ENCODE measurements at regions not wholly inside any gene's neighbourhood (a gene's known extent, or its start where the extent isn't known, plus 50 kb on each side); places are given as distances from the start of the nearest gene placed in this dataset.
"Not testable (repeated sequence)": the region's sequence is repeated elsewhere in the genome, so short reads cannot be mapped to it uniquely, and the experiment has no call there.

DNA sequence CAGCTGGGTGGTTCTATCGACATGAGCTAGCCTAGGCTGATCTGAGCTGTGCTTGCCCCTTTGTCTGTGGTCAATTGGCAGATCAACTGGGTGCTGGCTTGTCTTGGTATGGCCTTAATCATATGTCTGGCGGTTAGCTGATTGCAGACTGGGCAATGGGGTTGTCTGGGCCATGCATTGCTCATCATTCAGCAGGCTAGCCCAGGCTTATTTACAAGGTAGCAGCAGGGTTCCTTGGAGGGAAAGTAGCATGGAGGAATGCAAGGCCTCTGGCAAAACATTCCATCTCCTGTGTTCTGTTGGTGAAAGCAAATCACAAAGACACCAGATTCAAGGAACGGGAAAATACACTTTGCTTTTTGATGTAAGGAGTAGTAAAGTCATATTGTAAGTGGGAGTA is 84.0 kb upstream of the IVNS1ABP start:
- peak; percentile 44 for DNase-seq (ENCODE audit: low spot score)

DNA sequence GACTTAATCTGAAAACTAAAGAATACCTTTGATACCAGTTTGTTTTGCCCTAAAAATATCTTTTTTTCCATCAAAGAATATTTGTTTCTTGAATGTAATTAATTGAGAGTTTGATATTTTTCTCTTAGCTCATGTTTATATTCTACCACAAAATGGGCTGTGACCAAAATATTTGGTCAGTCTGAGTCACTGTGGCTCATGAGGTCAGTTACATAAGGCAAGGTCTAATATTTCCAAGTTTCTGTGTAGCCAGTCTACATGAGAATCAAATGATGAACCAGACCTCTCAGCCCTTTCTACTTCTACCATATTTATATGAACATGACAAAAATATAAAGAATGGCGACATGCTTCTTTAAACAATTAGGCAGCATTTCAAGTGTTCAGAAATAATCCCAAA is 83.0 kb upstream of the IVNS1ABP start:
- peak; percentile 26 for DNase-seq (ENCODE audit: low spot score)

DNA sequence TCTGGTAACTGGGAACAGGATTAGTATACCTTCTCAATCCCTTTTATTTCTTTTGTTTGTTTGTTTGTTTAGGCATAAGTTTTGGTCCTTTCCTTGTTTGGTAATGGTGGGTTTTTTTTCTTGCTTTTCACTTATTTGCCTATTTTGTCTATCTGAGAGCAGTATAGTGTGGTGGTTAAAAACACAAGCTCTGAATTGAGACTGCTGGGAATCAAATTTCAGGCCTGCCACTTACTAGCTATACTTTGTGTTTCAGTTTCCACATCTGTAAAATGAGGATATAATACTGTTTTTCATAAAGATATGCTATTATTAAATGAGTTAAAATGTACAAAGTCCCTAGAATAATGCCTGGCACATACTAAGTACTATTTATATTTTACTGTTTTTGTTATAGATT is 81.6 kb upstream of the IVNS1ABP start:
- no peak for DNase-seq (ENCODE audit: low spot score)

DNA sequence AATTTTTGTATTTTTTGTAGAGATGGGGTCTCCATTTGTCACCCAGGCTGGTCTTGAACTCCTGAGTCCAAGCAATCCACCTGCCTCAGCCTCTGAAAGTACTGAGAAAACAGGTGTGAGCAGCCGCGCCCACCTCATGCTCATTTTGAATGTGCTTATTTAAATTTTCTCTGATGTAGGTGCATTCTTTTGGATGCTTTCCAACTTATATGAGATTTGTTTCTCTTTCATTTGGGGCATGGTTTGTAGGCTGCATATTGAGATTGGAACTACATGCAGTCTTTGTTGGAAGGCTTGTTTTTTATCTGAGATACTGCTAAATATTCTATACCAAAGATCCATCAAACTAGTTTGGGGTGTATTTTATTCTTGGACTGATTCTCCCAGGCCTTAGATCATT is 81.0 kb upstream of the IVNS1ABP start:
- no peak for DNase-seq (ENCODE audit: low spot score)

DNA sequence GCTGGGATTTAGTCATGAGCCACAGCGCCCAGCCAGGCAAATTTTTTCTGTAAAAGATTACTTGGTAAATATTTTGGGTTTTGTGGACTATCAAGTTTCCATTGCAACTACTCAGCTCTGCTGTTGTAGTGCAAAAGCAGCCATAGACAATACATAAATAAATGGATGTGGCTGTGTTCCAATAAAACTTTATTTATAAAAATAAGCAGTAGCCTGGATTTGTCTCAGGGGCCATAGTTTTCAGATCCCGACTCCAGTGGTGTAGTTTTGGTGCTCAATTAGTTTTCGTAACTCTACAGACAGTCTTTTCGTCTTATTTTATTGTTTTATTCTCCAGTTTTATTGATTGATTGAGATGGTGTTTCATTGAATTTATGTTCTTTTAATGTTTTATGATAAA is 80.1 kb upstream of the IVNS1ABP start:
- DNase-seq (ENCODE audit: low spot score), result no peak

DNA sequence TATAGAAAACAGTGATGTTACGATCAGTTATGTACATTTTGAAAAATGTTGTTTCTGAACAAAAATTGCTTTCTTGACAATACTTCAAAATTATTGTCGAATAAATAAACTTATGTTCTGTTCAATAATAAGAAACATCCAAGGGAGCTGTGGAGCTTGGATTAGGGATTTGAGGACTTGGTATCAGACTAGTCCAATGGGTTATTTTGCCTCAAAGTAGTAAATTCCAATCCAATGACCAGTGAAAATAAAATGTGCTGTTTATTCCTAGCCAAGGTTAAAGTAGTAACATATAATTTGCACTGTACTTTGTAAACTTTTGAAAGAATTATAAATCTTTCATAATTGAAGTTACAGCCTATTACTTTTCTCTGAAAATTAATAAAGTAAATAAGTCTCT is 79.1 kb upstream of the IVNS1ABP start:
- no peak for DNase-seq (ENCODE audit: low spot score)

DNA sequence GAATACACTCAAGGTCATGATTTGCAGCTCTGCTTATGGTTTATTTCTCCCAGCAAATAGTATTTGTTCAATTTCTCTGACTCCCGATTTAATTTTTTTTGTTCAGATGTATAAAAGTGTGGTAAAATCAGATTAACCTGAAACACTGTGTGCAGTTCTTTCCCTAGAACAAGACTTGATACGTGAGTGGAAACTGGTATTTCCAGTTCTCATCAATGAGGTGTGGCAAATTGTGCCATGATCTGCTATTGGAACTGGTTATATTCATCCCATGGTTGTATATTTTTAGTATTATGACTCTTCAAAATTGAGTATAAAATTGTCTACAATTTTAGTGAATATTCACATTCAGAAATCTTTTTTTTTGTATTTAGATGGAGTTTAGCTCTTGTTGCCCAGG is 76.8 kb upstream of the IVNS1ABP start:
- DNase-seq (ENCODE audit: low spot score), result no peak

DNA sequence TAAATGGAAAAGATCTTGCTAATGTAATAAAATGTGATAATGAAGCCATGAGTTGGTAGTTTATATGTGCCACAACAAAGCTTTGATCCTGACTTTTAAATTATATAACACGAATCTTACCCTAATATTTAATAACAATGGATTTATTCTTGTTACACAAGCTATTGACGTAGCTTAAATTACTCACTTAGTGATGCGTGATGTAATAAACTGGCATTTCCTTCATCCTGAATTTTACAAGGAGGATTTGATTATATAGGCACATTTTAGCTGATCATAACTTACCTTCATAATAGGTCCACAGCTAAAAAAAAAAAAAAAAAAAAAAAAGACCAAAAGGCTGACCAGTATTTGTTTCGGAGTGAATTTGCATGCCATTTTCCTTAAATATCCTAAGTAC is 76.2 kb upstream of the IVNS1ABP start:
- DNase-seq (ENCODE audit: low spot score), result no peak

DNA sequence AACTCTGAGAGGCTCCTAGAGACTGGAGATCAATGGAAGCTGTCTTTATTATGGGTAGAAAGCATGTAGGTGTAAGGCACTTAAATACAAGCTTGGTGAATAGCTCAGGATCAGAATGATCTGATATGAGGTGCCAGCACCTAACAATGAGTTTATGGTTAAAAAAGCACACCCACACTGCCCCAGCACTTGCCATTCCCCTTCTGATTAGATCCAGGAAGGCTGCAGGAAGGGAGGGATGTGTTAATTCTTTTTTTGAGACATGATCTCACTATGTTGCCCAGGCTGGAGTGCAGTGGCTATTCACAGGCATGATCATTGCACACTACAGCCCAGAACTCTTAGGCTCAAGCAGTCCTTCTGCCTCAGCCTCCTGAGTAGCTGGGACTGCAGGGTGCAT is 71.8 kb upstream of the IVNS1ABP start:
- no peak for DNase-seq (ENCODE audit: low spot score)

DNA sequence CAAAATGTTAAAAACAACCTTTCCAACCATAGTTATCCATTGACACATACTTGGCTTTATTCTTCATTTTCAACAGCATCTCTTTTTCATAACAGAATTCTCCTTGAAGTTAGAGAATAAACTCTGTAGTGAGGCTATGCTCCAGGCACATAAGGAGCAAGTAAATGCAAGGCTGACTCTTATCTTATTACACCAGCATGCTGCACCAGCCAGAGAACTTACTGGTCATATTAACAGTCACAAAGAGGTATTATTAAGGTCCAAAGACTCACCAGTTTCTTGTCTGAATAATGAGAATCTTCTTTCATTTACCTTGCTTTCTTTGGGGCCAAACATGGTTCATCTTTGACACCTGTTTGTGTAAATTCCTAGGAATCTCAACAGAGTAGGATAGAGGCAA is 71.3 kb upstream of the IVNS1ABP start:
- DNase-seq (ENCODE audit: low spot score), result no peak

DNA sequence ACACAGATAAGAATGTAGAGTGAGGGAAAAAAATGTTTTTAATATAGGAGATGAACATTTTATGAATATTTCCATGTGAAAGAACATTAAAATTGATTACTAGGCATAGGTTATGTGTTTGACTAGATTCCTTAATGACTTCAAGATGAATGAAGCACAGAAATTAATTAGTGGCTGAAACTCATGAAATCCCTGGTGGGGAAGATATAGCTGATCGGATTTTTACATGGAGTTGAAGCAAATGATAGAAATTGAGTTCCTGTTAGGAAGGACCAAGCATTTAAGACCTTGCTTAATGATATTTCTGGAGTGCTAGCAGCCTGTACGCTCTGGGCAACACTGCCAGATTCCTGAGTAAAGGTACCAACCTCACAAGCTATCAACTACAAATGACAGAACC is 68.9 kb upstream of the IVNS1ABP start:
- DNase-seq (ENCODE audit: low spot score), result no peak

DNA sequence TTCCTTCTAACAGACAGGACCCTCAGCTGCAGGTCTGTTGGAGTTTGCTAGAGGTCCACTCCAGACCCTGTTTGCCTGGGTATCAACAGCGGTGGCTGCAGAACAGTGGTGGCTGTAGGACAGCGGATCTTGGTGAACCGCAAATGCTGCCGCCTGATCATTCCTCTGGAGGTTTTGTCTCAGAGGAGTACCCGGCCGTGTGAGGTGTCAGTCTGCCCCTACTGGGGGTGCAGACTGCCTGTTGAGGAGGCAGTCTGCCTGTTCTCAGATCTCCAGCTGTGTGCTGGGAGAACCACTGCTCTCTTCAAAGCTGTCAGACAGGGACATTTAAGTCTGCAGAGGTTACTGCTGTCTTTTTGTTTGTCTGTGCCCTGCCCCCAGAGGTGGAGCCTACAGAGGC is 66.8 kb upstream of the IVNS1ABP start:
- not testable (repeated sequence) for DNase-seq (ENCODE audit: low spot score)

DNA sequence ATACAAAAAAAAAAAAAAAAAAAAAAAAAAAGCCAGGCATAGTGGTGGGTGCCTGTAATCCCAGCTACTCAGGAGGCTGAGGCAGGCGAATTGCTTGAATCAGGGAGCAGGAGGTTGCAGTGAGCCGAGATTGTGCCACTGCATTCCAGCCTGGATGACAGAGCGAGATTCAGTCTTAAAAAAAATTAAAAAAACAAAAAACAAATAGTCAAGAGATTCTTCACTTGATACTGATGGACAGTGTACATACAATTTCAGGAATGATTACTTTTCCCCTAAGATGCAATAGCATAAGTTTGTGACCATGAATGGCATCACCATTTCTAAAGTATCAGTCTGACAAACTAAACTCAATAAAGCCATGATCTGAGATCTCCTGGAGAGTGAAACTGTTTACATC is 60.8 kb upstream of the IVNS1ABP start:
- DNase-seq (ENCODE audit: low spot score), result no peak

DNA sequence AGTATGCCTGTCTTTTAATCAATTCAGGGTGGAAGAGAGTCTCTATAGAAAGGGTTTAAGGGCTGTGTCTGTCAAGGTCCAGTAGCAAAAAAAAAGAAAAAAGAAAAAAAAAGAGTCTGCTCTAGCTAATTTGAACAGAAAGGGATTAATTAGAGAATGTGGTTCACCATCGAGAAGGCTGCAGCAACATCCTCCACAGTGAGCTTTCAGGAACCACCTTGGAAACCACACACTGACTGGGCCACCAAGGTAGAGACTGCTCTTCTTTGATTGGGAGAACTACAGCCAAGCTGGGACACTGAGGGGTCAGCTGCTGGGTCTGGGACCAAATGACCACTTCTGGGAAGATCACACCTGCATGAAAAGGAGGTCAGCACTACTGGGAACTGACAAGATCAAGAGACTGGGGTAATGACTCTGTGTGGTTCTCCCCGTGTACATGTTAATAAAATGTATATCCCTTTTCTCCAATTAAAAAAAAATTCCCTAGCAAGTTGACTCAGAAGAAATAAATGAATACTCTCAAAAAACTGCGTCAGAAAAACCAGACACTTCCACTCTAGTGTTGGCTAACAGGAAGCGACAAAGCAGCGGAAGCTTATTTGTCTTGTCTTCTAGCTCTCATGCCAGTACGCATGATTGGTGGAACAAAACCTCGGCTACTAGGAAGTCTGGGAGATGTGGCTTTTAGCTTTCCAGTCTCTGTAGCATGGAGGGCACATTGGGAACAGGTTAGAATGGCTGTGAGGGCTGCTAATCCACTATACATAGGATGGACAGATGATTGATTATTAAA is 60.0 kb upstream of the IVNS1ABP start:
- DNase-seq (ENCODE audit: low spot score), result no peak

DNA sequence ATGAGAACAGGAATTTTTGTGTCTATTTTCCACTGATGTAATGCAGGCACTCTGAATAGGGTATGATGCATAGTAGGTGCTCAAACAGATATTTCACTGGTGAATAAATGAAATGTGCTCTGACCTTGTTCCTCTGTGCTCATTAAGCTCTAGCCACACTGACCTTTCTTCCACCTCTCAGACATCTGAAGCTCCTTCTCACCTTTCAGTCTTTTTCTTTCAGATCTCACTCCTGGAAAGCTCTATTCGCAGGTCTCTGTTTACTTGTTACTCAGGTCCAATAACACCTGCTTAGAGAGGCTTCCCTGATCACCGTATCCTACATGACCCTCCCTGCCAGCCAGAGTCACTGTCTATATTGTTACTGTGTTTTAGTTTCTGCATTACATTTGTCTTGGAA is 59.2 kb upstream of the IVNS1ABP start:
- DNase-seq (ENCODE audit: low spot score), result no peak

DNA sequence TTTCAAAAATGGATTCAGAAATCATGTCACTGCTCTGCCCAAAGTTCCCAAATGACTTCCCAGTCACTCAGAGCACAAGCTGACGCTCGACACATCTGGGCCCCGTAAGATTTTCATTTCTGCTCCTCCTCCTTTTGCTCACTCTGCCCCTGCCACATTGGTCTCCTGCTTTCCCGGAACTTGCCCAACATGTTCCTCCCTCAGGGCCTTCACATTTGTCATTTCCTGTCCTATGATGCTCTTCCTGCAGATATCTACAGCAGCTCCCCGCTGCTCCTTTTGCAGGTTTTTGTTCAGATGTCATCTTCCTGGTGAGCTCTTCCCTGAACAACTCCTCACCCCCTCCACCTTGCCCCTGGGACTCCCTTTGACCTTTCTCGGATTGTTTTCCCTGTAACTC is 58.5 kb upstream of the IVNS1ABP start:
- no peak for DNase-seq (ENCODE audit: low spot score)

DNA sequence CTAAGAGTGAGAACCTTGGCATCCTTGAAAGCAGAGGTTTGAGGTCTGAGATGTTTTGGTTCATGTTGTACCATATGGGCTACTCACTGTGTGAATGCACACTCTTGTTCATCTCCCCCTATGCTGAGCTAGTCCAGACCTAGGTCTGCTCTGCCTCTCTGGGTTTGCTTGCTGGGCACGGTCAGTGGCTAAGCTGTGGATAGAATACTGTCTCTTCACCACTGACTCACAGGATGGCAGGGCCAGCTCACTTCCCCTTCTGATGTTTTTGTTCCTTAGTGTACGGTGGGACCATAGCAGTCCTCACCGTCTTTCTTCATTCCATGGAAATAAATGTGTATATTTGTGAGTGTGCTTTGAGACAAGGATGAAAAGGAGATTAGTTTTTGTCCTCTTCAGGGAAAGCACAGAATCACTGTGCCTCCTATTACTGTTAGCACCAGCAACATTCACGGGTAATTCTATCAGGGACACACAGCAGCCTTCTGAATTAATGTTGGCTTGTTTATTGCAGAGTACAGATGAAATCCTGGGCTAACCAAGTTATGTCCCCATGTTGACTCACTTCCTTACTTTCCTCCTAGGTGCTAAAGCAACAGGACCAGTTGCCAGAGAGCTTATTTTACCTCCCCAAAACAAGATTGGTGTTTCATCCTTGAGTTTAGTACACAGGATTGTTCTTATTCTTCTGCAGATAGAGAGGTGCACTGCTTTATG is 56.9 kb upstream of the IVNS1ABP start:
- peak; percentile 57 for DNase-seq (ENCODE audit: low spot score)

DNA sequence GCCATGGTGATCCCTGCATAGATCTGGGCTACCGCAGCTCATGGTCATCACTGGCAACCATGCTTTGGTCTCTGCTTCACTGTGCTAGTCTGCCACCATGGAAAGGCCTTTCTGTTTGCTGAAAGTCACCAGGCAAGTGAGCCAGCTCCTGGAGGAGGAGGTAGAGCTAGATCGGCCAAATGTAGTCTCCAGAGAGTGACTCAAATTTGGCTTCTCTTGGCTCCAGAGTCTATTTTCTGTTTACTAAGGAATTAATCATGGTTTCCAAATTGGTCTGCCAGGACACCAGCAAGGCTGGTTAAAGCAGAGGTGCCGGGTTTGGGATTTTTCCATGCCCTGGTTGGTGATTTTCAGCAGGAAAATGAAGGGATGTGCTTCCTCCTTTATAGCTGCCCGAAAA is 52.7 kb upstream of the IVNS1ABP start:
- no peak for DNase-seq (ENCODE audit: low spot score)

DNA sequence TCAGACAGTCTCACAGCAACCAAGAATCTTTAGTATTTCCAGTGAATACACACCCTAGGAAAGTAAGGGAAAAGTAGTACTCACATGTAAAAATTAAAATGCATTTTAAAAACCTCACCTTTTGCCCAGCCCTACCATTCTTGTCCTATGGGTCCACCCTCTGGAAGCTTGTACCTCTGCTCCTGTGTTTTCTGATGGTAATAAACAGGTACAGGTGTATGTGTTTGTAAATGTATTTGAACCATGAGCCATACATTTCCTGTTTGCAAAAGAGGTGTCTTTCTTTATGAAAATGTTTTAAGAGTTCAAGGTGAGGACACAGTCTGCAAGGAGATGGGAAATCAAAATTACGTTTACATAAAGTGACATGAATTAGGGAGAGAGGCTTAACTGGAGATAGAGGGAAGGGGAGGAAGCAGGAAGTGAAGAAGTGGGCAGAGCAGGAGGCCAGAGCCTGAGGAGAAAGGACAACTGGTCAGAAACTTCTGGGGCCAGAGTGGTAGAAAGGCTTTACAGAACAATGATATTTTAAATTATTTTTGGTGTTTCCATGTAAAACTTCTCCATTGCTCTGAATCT is 52.0 kb upstream of the IVNS1ABP start:
- no peak for DNase-seq (ENCODE audit: low spot score)

DNA sequence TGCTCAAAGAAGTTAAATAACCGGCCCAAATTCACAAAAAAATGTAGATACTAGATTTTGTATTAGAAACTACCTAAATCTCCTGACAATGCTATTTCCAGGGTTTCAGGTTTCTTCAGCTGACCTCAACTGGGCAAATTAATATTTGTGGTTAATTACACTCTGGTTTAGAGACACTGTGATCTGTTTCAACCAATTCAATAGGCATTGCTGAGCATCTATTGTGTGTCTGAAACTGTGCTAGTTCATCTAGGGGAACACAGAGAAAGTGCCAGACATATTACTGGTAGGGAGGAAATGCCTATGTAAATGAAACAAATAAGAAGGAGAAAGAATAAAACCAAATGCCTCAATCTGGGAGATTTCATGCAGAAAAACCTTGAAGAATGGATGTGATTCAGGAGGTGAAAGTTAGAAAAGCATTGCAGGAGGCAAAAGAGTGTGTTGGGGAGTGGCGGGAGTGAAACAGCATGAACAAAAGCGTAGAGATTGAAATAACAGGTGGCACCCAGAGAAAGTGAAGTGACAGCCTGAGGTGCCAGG is 51.3 kb upstream of the IVNS1ABP start:
- DNase-seq (ENCODE audit: low spot score), result no peak

DNA sequence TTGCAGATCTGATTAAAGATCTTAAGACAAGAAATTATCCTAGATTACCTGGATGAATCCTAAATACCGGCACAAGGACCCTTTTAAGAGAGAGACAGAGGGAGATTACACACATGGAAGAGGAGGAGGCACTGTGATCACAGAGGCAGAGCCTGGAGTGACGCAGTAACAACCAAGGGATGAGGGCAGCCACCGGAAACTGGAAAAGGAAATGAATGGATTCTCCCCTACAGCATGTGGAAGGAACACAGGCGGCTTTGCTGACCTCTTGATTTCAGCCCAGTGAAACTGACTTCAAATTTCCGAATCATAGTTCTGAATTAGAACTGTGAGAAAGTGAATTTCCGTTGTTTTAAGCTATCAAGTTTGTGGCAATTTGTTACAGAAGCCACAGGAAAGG is 50.2 kb upstream of the IVNS1ABP start:
- DNase-seq (ENCODE audit: low spot score), result peak; percentile 44
